PC-3 (cell line): ENCODE measurements at regions not wholly inside any gene's neighbourhood (a gene's known extent, or its start where the extent isn't known, plus 50 kb on each side); places are given as distances from the start of the nearest gene placed in this dataset.

Source experiments
- ATAC-seq: fragments of 200-7000 bp; cut with Tn5 transposase; 2 replicates; pipeline ENCODE4 v1.9.1; 2020; ENCODE audit warnings: mild to moderate bottlenecking, moderate library complexity
- BruUV-seq: library from RNA; stranded (reverse); fragments of 400-500 nt; replicated peaks from 2 replicates; lab custom pipeline; 2021; lab: Mats Ljungman, UMichigan
- CTCF ChIA-PET: fragments of 300-600 bp; sonication (Branson Sonifier 250); formaldehyde crosslinking; loops from one replicate; lab custom pipeline; 2022; ENCODE audit warnings: antibody characterized with exemption; lab: Charles Lee
- POLR2A ChIA-PET: fragments of 300-600 bp; sonication (Branson Sonifier 250); formaldehyde crosslinking; loops from one replicate; lab custom pipeline; 2022; ENCODE audit warnings: antibody characterized with exemption; ENCODE audit not compliant: unreplicated experiment; lab: Charles Lee
- DNase-seq: peaks from one replicate; pipeline ENCODE4 v3.0.0-alpha.2; 2015
- H2AFZ ChIP-seq: fragments of 300-600 bp; sonication (generic); 2 replicates; pipeline ENCODE4 v1.6.0; 2016; ENCODE audit warnings: antibody characterized with exemption, low read length
- H3F3A ChIP-seq: fragments of 300-600 bp; sonication (generic); one replicate; pipeline ENCODE4 v1.6.0; 2017; ENCODE audit warnings: antibody characterized with exemption, low read length, control low read depth, mild to moderate bottlenecking; ENCODE audit not compliant: unreplicated experiment
- H3K27ac ChIP-seq: fragments of 300-600 bp; sonication (generic); 2 replicates; pipeline ENCODE4 v1.5.1; 2016; ENCODE audit warnings: mild to moderate bottlenecking, low read length
- H3K27me3 ChIP-seq: fragments of 300-600 bp; sonication (generic); 2 replicates; pipeline ENCODE4 v1.6.1; 2016; ENCODE audit warnings: low read length, mixed read lengths
- H3K36me3 ChIP-seq: fragments of 300-600 bp; sonication (generic); 2 replicates; pipeline ENCODE4 v1.6.1; 2016; ENCODE audit warnings: low read depth, mixed run types, low read length, mixed read lengths
- H3K4me1 ChIP-seq: fragments of 300-600 bp; sonication (generic); 2 replicates; pipeline ENCODE4 v1.5.1; 2016; ENCODE audit warnings: low read length; ENCODE audit not compliant: insufficient read depth
- H3K4me2 ChIP-seq: fragments of 300-600 bp; sonication (generic); 2 replicates; pipeline ENCODE4 v1.6.0; 2016; ENCODE audit warnings: low read length
- H3K4me3 ChIP-seq: fragments of 300-600 bp; sonication (generic); 2 replicates; pipeline ENCODE4 v1.5.1; 2016; ENCODE audit warnings: mild to moderate bottlenecking, low read length, mixed read lengths
- H3K79me2 ChIP-seq: fragments of 300-600 bp; sonication (generic); 2 replicates; pipeline ENCODE4 v1.6.1; 2017; ENCODE audit warnings: low read length, mixed read lengths
- H3K9ac ChIP-seq: fragments of 300-600 bp; sonication (generic); 2 replicates; pipeline ENCODE4 v1.6.0; 2016; ENCODE audit warnings: mild to moderate bottlenecking, low read length
- H3K9me2 ChIP-seq: fragments of 300-600 bp; sonication (generic); replicated peaks from 2 replicates; pipeline ENCODE4 v1.6.1; 2016; ENCODE audit warnings: mixed run types, low read length, mixed read lengths
- H3K9me3 ChIP-seq: fragments of 300-600 bp; sonication (generic); 2 replicates; pipeline ENCODE4 v1.6.1; 2016; ENCODE audit warnings: low read length, mixed read lengths
- H4K20me1 ChIP-seq: fragments of 300-600 bp; sonication (generic); 2 replicates; pipeline ENCODE4 v1.6.1; 2016; ENCODE audit warnings: low read length, mixed read lengths
- EZH2 ChIP-seq: fragments of 300-600 bp; sonication (generic); IDR thresholded peaks from one replicate; pipeline ENCODE4 v1.6.1; 2017; ENCODE audit warnings: antibody characterized with exemption, mild to moderate bottlenecking, low read length; ENCODE audit not compliant: unreplicated experiment
- EZH2phosphoT487 ChIP-seq: fragments of 300-600 bp; sonication (generic); IDR thresholded peaks from 2 replicates; pipeline ENCODE4 v1.6.1; 2018; ENCODE audit warnings: mild to moderate bottlenecking, antibody characterized with exemption, low read length, borderline replicate concordance
- intact Hi-C: fragments of 100-400 bp; cut with micrococcal nuclease; formaldehyde crosslinking; loops from 2 replicates; pipeline ENCODE4 v1.9.0; 2023
- TF ChIP-seq, protein P1 (sequence below): fragments of 300-600 bp; sonication (generic); conservative IDR thresholded peaks from 2 replicates; pipeline ENCODE4 v1.5.1; 2017; ENCODE audit warnings: antibody characterized with exemption, low read depth, mild to moderate bottlenecking, low read length

DNA sequence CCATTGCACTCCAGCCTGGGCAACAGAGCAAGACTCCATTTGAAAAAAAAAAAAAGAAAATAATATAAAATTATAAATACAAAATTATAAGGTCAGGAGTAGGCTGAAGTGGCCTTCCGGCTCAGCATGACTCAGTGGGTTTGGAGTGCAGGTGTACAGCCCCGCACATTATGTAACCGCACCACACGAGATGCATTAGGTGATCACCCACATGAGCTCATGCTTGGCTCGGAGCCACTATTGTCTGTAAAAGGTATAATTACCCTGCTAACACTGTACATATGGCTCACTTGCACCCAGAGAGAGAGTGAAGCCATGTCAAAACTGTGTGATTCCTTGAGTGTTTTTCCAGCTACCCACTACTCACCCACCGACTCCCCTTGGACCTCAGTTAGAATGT, 557.0 kb downstream of the SLC6A15 start:
- Histone ChIP-seq H3K9me3 (no peaks in the 10 kb centered on the region), H3K79me2 (no peaks in the 10 kb centered on the region), H3K4me3 (no peak overlapping the region), H3K27ac (no peak overlapping the region), H3K4me2 (no peak overlapping the region), H3K9ac (no peak overlapping the region), H3F3A (no peaks in the 10 kb centered on the region), H3K4me1 (no peaks in the 10 kb centered on the region), H4K20me1 (no peaks in the 10 kb centered on the region), H3K36me3 (no peaks in the 10 kb centered on the region), H3K27me3 (no peaks in the 10 kb centered on the region), H3K9me2 (no peaks in the 10 kb centered on the region), H2AFZ (no peak overlapping the region)
- intact Hi-C loops: no loop called here
- POLR2A ChIA-PET: no interaction called here
- CTCF ChIA-PET: no interaction called here
- ATAC-seq (no peak), DNase-seq (peak; percentile 10)
- BruUV-seq: no TSS peak
- TF ChIP-seq EZH2phosphoT487 (no peak), EZH2 (no peak)
- TF ChIP-seq, protein P1, sequence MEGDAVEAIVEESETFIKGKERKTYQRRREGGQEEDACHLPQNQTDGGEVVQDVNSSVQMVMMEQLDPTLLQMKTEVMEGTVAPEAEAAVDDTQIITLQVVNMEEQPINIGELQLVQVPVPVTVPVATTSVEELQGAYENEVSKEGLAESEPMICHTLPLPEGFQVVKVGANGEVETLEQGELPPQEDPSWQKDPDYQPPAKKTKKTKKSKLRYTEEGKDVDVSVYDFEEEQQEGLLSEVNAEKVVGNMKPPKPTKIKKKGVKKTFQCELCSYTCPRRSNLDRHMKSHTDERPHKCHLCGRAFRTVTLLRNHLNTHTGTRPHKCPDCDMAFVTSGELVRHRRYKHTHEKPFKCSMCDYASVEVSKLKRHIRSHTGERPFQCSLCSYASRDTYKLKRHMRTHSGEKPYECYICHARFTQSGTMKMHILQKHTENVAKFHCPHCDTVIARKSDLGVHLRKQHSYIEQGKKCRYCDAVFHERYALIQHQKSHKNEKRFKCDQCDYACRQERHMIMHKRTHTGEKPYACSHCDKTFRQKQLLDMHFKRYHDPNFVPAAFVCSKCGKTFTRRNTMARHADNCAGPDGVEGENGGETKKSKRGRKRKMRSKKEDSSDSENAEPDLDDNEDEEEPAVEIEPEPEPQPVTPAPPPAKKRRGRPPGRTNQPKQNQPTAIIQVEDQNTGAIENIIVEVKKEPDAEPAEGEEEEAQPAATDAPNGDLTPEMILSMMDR: no peak

DNA sequence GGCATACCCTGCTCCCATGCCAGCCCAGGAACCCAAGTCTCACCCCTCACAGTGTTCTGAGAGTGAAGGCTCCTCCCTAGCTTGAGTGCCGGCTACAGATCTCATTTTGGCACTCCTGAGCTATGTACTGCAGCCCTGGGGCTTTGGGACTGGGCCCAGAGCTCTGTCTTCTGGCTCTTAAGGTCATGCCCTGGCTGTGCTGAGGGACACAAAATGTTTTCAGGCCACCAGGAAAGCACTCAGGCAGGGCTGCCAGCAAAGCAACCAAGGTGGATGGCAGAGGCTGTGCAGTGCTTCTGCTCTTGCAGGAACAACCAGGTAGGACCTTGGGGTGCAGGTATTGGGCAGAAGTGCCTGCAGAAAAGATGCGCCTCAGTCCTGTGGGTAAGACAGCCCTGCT, 564.0 kb downstream of the SLC6A15 start:
- no TSS peak for BruUV-seq
- Histone ChIP-seq H3K79me2 (no peaks in the 10 kb centered on the region), H3K27me3 (no peaks in the 10 kb centered on the region), H3K36me3 (no peaks in the 10 kb centered on the region), H3F3A (no peaks in the 10 kb centered on the region), H3K9me3 (no peaks in the 10 kb centered on the region), H3K4me3 (no peak overlapping the region), H3K9me2 (no peaks in the 10 kb centered on the region), H3K27ac (no peak overlapping the region), H3K9ac (no peak overlapping the region), H3K4me1 (no peaks in the 10 kb centered on the region), H3K4me2 (no peak overlapping the region), H4K20me1 (no peaks in the 10 kb centered on the region), H2AFZ (no peak overlapping the region)
- DNase-seq (no peak), ATAC-seq (no peak)
- TF ChIP-seq EZH2phosphoT487 (no peak), EZH2 (no peak)
- TF ChIP-seq, protein P1: no peak
- ChIA-PET POLR2A (no interaction called here), CTCF (no interaction called here)
- intact Hi-C loops: no loop called here

DNA sequence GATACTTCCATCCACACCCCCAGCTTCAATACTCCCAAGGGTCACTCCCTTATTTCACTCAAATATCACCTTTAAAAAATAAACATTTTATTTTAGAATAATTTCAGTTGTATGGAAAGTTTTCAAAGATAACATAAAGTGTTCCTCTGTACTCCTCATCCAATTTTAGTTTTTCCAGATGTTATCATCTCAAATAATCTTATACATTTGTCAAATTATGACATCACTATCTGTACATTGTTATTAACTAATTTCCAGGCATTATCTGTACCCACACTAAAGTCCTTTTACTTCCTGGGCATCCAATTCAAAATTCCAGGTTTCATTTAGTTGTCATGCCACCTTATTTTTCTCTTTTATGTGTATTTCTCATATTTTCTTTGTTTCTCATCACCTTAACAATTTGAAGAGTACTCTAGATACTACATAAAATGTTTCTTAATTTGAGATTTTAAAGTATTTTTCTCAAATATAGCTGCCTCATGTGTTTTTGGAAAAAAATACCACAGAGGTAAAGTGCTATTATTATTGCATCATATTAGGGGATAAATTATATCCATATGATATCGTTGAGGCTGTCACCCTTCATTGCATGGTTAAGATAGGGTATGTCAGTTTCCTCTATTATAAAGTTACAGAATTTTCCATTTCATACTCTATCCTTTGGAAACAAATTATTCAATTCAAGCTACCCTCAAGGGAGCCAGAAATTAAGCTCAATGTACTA, 571.0 kb downstream of the SLC6A15 start:
- POLR2A ChIA-PET: no interaction called here
- Histone ChIP-seq H3K9me2 (no peaks in the 10 kb centered on the region), H3K27me3 (no peaks in the 10 kb centered on the region), H3K9ac (no peak overlapping the region), H3K4me2 (no peak overlapping the region), H3K4me1 (no peaks in the 10 kb centered on the region), H3K27ac (no peak overlapping the region), H3F3A (no peaks in the 10 kb centered on the region), H4K20me1 (no peaks in the 10 kb centered on the region), H3K9me3 (no peaks in the 10 kb centered on the region), H3K79me2 (no peaks in the 10 kb centered on the region), H2AFZ (no peak overlapping the region), H3K36me3 (no peaks in the 10 kb centered on the region), H3K4me3 (no peak overlapping the region)
- intact Hi-C loops: no loop called here
- no peak for TF ChIP-seq EZH2phosphoT487
- TF ChIP-seq, protein P1: no peak
- TF ChIP-seq EZH2: no peak
- no TSS peak for BruUV-seq
- no peak for ATAC-seq
- CTCF ChIA-PET: no interaction called here
- DNase-seq: no peak
